ENCODE measurements at regions not wholly inside any gene's neighbourhood (a gene's known extent, or its start where the extent isn't known, plus 50 kb on each side); places are given as distances from the start of the nearest gene placed in this dataset.

- DNase-seq: no peak
These were observed 63.9 kb upstream of the PGRMC2 start for GRCh38 chr4:128351502-128351901.

- no peak for DNase-seq
These were observed 62.9 kb upstream of the PGRMC2 start for GRCh38 chr4:128350449-128351045.

DNA sequence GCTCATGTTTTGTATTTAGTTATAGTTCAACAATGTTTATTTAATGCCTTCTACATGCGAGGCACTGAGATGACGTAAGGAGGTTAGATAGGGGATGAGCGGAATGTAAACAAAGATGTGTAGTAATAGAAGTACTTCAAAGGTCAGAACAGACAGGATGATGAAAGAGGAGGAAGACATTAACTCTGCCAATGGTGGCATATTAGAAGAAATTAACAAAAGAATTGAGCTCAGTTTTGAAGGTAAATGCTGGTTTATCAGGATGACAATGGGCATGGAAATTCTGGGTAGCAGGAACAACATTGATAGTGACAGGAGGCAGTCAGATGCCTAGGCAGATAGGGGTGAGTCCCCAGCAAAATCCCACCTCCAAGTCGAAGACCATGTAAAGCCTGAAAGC, 62.3 kb upstream of the PGRMC2 start:
- no peak for DNase-seq

GRCh38 chr4:128347930-128348660, 60.5 kb upstream of the PGRMC2 start:
- no peak for DNase-seq

- no peak for DNase-seq
These were observed 59.7 kb upstream of the PGRMC2 start for GRCh38 chr4:128347175-128347868.

DNA sequence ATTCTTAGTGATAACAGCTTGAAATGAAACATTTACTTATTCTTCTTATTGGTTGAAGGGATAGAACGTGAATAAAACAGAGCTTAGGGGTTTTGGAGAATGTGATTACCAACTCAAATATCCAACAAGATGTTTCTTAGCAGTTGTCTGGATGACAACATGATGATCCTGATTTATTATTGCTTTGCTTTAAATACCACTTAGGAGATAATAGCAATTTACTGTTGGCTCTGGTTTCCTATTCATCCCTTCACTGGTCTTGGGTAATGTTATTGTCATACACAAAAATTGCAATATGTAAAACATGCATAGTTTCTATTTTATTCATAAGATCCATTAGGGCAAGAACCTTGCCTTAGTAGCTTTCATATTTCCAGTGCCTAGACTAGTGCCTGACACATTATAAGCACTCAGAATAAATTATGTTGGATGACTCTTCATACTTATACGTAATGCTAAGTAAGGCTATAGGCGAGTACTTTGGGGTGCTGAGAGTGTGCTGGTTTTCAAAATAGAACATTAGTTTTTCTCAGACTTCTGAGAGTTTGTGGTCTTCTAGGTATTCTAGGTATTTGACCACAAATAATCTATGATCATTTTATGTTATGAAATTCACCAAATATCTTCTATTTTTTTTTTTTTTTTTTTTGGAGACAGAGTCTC, 58.6 kb upstream of the PGRMC2 start:
- DNase-seq: no peak

DNA sequence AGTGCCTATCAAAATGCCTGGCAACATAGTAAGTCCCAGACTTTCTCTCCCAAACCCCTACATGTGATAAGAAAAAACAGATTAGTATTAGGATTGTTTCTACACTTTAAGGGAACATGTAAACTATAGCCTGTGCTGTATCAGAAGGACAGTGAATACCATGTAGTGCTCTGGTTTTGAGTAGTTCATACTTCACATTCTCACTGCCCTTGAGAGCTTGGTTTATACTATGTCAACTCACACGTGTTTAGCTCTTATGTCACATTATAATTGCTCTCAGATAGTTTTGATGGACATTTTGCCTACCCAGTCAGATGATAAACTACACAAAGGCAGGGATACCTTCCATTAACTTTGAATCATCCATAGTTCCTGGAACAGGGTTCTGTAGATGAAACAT, 58.0 kb upstream of the PGRMC2 start:
- DNase-seq: no peak

DNA sequence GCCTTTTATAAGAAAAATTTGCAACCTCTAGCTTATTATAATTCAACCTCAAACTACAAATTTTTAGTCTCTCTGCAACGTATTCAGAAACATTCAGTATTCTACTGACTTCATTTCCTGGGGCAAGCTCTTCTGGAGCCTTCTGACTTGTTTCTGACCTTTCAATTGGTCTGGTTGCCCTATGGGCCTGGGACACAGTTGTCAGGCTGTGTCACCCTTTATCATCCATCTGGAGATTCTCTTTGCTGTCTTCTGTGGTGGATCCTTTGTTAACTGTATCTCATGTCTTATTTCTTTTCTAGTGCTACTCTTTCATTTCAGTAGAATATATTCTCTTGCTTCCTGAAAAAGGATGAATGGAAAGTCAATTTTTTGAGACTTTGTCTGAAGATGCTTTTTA, 55.1 kb upstream of the PGRMC2 start:
- no peak for DNase-seq

DNA sequence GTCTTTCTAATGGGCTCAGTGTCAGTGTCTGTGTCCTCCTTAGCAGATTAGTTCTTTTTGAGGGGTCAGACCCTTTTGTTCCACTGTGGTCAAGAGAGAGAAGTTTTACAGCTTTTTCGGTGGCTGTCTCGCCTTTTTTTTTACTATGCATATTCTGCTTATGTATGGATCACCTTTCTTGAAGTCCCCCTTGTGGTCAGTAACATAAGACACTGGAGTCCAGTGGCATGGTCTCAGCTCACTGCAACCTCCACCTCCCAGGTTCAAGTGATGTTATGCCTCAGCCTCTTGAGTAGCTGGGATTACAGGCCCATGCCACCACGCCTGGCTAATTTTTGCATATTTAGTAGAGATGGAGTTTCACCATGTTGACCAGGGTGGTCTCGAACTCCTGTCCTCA, 54.0 kb upstream of the PGRMC2 start:
- DNase-seq: no peak

- DNase-seq: no peak
These were observed 51.2 kb upstream of the PGRMC2 start for GRCh38 chr4:128338634-128339355.

DNA sequence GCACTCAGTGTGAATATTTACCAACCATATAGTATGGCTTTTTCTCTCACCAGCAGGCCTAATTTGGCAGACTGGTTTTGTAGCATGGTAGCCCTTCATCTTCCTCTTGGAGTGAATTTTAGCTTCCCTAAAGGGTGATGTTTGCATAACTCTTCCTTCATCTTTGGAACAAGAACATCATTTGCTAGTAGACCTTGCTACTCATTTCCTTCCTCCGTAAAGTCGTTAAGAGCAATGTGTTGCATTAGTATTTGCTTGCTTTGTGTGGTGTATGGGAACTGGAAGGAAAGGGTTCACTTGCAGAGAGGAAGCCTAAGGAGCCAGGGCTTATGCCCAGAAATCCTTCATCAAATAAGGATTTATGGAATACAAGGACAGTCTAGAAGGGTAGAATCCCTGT, 50.2 kb upstream of the PGRMC2 start:
- no peak for DNase-seq

All from NCI-H2171 treated with DMSO at 0.1 percent for 48 hours (cell line).